Right hindlimb (tissue), 1 donor: ENCODE measurements at regions not wholly inside any gene's neighbourhood (a gene's known extent, or its start where the extent isn't known, plus 50 kb on each side); places are given as distances from the start of the nearest gene placed in this dataset.
A peak's percentile ranks its signal among the peaks of the same experiment; 100 is the strongest.

Experiments used
- DNase-seq: peaks from one replicate; pipeline ENCODE4 v3.0.0-alpha.2; 2018

DNA sequence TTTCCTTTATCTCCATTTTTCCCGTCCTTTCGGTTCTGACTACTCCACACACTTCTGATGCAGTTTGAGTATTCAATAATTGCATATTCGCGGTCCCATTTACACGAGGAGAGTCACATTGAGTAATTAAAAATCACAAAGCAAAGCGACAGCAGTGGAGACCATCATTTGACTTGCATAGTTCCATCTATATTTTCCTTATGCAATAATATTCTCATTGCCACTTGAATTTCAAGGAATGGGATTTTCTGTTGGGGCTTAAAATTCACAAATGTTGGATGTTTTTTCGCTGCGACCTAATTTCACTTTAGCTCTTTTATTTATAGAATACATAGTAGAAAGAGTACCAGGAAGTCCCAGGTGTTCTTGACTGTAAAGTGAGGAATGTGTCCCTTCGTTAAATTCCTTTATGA, 186.8 kb downstream of the ZEB2 start:
- no peak for DNase-seq

- DNase-seq: peak; percentile 92
Observed at GRCh38 chr2:144332356-144333142, 187.4 kb downstream of the ZEB2 start.

DNA sequence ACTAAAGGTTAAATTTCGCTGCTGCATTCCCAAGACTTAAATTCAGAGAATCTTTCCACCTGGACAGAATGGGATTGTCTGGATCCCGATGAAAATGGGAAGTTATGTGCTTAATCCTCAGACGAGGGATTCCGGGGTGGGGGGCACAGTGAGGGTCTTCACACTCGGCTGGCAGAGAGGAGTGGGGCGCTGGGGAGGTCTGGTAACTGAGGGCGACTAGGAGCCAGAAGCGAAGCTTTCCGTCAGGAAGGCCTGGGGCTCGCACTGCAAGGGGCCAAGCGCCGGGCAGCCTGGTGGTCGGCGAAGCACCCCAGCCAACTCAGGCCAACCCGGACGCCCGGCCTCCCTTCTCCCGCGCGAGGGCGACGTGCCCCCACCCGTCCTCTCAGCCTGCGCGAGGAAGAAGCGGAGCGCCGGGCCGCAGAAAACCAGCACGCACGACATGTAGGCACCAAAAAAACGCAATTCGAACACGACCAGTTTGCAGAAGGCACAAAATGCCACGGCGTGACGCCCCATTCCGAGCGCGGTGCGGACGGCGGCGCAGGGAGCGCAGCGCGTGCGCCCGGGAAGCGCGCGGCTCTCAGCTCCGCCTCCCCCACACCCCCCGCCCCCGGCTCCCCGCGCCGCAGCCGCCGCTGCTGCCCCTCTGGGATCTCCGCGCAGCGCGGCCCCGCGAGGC, 188.1 kb downstream of the ZEB2 start:
- DNase-seq: no peak

DNA sequence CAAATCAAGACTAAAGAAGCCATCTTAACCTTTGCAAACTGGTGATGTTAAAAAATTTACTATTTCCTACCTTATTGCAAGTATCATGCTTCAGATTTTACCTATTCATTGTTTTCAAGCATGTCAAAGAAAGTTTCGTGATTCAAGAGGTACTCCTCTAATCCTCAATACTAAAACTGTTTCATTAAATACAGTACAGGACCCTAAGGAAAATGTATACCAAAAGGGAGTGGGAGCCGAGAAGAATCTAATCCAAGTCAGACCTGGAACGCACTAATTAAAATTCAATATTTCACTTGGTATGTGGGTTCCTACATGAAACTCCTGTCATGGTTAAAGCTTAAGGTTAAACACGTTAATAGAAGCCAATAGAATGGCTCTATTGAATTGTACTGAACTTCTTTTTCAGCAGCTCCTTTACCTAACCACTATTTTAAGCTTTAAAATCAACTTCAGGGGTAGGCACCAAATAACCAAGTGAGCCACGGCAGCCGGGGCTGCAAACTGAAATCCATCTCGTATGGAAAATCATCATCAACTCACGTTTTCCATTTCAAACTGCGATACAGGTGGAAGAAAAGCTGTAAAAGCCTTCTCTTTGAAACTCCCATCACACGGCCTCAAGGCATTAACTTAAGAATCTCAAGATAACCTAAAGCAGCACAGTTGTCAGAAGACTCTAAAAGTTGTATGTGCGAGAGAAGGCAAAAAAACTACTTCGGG, 188.8 kb downstream of the ZEB2 start:
- no peak for DNase-seq

DNA sequence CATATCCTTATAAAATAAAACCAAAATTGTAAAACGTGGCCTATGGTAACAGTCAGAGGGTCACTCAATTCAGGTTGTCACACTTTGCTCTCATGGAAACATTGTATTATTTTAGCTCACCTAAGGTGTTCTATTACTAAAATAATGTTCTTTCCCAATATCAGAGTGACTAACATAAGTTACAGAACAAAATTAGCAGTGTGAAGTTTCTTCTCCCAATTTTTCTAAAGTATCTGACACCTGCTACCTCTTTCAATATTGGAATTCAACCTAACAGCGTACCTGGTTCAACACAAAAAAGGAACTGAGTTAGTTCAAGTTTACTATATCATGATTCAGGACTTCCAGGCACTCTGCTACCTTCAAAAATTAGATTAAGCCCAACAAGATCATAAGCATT, 190.4 kb downstream of the ZEB2 start:
- no peak for DNase-seq

DNA sequence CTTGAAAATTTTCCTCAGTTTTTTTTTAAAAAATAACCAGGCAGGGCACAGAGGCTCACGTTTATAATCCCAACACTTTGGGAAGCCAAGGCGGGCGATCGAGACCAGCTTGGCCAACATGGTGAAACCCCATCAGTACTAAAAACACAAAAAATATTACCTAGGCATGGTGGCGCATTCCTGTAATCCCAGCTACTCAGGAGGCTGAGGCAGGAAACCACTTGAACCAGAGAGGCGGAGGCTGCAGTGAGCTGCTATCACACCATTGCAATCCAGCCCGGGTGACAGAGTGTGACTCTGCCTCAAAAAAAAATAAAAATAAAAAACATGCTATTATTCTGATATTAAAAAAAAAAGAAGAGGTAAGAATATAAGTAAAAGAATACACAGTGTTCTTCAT, 191.0 kb downstream of the ZEB2 start:
- no peak for DNase-seq

DNA sequence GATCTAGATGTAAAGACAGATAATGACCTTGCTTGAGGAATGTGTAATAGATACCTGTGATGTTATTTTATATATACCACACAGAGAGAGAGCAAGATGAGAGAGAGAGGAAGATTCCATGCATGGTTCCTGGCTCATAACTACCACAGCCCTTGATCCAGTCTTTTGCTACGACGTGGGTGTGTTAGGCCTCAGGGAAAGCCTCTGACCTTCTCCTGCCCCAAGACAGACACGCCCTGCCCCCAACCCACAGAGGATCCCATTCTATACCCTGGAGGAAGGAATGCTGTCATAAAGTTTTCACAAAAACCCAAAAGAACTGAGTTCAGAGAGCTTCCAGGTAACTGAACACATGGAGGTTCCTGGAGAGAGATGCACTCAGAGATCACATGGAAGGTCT, 193.1 kb downstream of the ZEB2 start:
- no peak for DNase-seq

DNA sequence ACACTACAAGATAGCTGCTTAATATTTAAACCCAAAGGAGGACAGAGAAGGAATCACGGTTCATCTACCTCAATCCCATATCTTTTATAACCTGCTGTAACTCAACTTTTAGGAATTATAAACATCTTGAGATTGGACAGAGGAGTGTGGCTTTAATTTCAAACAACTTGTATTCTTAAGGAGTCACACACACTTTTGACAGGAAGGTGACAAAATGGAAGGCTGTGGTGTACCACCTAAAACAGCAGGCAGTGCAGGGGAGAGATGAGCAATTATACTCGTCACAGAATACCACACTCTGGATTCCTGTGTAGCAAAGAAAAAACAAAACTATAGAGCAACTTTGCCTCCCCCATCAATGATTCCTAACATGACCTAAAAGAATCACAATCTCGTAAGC, 194.8 kb downstream of the ZEB2 start:
- no peak for DNase-seq

- DNase-seq: no peak
Observed at GRCh38 chr2:144324446-144325045, 195.4 kb downstream of the ZEB2 start.

DNA sequence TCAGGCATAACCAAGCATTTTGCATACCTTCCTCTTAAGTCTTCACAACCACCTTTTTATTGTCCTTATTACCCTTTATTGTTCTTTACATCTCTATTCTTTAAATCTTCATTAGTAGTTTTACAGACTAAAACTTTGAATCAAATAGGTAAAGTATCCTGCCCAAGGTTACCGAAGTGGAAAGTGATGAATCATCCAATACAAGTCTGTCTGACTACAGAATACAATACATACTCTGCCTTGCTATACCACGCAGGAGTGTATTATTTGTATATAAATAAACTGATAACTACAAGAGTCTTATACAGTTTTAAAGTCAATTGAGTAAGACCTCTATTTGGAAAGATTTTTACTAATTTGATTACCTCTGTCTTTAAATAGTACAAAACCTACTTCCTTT, 196.0 kb downstream of the ZEB2 start:
- DNase-seq: no peak

GRCh38 chr2:144322379-144322778, 197.5 kb downstream of the ZEB2 start:
- no peak for DNase-seq

DNA sequence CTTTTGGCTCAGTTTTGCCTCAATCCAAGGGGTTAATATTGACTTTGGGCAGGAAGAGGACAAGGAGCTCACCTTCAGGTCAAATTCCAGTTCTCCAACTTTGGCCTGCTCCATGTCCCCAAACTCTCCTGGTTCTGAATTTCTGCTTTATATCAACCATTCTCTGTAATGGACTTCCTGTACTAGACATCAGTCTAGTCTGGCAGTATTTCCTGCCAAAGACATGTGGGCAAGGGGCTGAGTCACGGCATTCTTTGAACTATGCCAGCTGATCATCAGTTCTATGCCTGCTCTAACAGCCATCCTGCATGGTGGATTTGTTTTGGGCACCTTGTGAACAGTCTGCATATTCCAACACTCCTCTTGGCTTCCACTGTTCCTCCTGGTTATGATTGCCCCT, 199.4 kb downstream of the ZEB2 start:
- no peak for DNase-seq

DNA sequence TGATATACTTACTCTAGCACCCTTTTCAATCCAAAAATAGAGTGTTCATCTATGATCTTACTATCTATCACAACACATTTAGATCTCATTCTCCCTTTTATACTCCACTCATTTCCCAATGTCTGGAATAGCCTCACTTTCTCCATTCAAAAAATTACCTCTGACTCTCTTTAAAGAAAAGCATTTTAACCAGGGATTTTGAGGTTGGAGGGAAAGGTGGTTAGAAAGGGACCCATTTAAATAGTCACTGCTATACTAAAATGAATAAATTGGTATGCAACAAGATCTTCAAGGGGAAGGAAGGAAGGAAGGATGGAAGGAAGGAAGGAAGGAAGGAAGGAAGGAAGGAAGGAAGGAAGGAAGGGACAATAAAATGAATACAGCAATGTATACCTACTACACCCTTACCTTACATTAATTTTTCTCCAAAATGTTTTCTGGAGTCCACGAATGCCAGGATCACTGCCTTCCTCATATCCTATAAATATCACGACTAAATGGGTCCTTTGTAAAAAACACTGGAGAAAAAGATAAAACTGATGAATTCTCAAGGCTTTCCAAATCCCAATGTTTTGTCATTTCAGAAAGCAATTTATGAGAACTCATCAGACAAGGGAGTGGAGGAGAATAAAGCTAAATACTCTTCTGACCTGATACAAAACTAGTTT, 202.7 kb downstream of the ZEB2 start:
- no peak for DNase-seq

GRCh38 chr2:144310889-144311608, 208.9 kb downstream of the ZEB2 start:
- no peak for DNase-seq

DNA sequence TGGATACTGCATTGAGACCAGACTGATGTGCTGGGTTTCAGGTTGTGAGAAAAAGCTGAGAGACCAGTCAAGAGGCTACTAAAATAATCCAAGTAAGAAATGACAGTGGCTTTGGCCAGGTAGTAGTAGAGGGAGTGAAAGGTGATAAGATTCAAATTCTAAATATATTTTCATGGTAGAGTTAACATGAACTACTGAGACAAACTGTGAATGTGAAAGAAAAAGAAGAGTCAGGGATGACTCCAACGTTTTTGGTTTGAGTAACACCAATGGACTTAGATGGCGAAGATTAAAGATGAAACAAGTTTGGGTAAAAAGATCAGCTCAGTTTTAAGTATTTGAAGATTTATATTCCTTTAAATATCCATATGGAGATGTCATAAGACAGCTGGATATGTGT, 209.4 kb downstream of the ZEB2 start:
- DNase-seq: no peak

DNA sequence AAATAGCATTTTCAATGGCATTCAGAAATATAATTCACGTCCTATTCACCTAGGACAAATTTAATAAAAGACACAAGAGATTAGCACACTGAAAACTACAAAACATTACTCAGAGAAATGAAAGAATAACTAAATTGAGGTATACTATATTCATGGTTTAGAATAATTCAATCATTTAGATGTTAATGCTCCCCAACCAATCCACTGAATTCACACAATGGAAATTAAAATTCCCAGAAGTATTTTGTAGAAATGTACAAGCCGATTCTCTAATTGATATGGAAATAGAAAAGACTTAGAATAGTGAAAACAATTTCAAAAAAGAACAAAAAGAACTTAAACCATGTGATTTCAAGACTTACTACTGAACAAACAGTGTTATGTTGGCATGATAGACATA, 212.2 kb downstream of the ZEB2 start:
- no peak for DNase-seq

GRCh38 chr2:144304202-144304601, 215.7 kb downstream of the ZEB2 start:
- DNase-seq: no peak

- no peak for DNase-seq
Observed at GRCh38 chr2:144300632-144301031, 219.3 kb downstream of the ZEB2 start.

DNA sequence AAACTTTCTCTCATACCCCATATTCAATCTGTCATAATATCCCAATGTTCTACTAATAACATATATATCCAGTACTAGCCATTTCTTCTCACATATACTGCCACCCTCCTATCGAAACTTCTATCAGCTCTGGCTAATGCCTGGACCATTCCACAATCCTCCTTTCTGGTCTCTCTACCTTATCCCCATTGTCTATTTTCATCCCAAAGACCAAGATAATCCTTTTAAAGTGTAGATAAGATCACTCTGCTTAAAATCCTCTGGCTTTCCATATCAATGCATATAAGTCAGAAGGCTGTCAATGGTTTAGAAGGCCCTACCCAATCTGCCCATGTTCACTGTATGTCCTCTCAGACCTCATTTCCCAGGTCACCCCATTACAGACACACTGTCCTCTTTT, 229.6 kb downstream of the ZEB2 start:
- no peak for DNase-seq

DNA sequence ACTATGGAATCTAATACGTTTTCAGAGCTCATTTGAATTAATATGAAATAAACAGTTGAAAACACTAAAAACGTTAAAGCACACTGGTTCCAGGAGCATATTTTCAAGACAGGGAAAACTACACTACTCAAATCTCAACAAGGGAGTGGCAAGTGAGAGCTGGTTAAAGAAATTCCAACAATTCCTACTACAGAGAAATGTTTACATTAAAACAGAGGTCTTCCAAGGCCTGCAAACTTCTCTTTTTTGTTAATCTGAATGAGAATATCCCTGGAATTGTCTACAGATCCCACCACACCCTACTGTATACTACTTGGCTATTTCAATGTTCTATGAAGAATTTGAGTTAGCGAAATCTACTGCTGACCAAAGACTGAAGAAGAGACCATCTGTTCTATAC, 231.5 kb downstream of the ZEB2 start:
- no peak for DNase-seq

- no peak for DNase-seq
Observed at GRCh38 chr2:144285324-144285723, 234.6 kb downstream of the ZEB2 start.

- DNase-seq: no peak
Observed at GRCh38 chr2:144281476-144281875, 238.4 kb downstream of the ZEB2 start.
